PC-9 (cell line): ENCODE measurements at regions not wholly inside any gene's neighbourhood (a gene's known extent, or its start where the extent isn't known, plus 50 kb on each side); places are given as distances from the start of the nearest gene placed in this dataset.

Source experiments
- CTCF ChIP-seq: fragments of 200-600 bp; sonication (generic); conservative IDR thresholded peaks from 2 replicates; pipeline ENCODE4 v1.6.1; 2017; ENCODE audit warnings: mixed run types, antibody characterized with exemption, mild to moderate bottlenecking, moderate library complexity
- EZH2 ChIP-seq: fragments of 200-600 bp; sonication (generic); IDR thresholded peaks from 2 replicates; pipeline ENCODE4 v1.8.0; 2017; ENCODE audit warnings: antibody characterized with exemption, low read depth

GRCh38 chr12:20134652-20135051 is 233.7 kb upstream of the PDE3A start:
- TF ChIP-seq CTCF (no peak), EZH2 (no peak)
